ENCODE measurements at regions not wholly inside any gene's neighbourhood (a gene's known extent, or its start where the extent isn't known, plus 50 kb on each side); places are given as distances from the start of the nearest gene placed in this dataset.

GRCh38 chr3:191066669-191067068 is 132.4 kb upstream of the OSTN start:
- no peak for DNase-seq
- Histone ChIP-seq H3K4me1 (peaks cover 9% of the 10 kb centered on the region), H3K36me3 (no peaks in the 10 kb centered on the region), H3K27ac (replicated peaks) (no peak overlapping the region), H3K9me3 (replicated peaks) (no peaks in the 10 kb centered on the region), H3K4me3 (no peak overlapping the region), H3K27me3 (ENCODE audit: low read depth) (no peaks in the 10 kb centered on the region)
- intact Hi-C loops (cut with micrococcal nuclease), result no loop called here
- TF ChIP-seq, protein P1, sequence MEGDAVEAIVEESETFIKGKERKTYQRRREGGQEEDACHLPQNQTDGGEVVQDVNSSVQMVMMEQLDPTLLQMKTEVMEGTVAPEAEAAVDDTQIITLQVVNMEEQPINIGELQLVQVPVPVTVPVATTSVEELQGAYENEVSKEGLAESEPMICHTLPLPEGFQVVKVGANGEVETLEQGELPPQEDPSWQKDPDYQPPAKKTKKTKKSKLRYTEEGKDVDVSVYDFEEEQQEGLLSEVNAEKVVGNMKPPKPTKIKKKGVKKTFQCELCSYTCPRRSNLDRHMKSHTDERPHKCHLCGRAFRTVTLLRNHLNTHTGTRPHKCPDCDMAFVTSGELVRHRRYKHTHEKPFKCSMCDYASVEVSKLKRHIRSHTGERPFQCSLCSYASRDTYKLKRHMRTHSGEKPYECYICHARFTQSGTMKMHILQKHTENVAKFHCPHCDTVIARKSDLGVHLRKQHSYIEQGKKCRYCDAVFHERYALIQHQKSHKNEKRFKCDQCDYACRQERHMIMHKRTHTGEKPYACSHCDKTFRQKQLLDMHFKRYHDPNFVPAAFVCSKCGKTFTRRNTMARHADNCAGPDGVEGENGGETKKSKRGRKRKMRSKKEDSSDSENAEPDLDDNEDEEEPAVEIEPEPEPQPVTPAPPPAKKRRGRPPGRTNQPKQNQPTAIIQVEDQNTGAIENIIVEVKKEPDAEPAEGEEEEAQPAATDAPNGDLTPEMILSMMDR (IDR thresholded peaks at IDR 0.05; ENCODE audit: borderline replicate concordance), result no peak

GRCh38 chr3:191065181-191065805 is 133.7 kb upstream of the OSTN start:
- no peak for DNase-seq
- H3K9me3 ChIP-seq (replicated peaks), result peaks cover 9% of the 10 kb centered on the region
- TF ChIP-seq, protein P1 (IDR thresholded peaks at IDR 0.05; ENCODE audit: borderline replicate concordance), result no peak
- no peaks in the 10 kb centered on the region for H3K27me3 ChIP-seq (ENCODE audit: low read depth)
- H3K4me1 ChIP-seq, result peaks cover 7% of the 10 kb centered on the region
- H3K4me3 ChIP-seq, result no peak overlapping the region
- H3K36me3 ChIP-seq, result no peaks in the 10 kb centered on the region
- intact Hi-C loops (cut with micrococcal nuclease), result no loop called here
- peak overlapping the region; percentile 51 for H3K27ac ChIP-seq (replicated peaks)

- Histone ChIP-seq H3K27me3 (ENCODE audit: low read depth) (no peaks in the 10 kb centered on the region), H3K36me3 (no peaks in the 10 kb centered on the region), H3K27ac (replicated peaks) (no peak overlapping the region), H3K9me3 (replicated peaks) (peaks cover 5% of the 10 kb centered on the region), H3K4me1 (no peaks in the 10 kb centered on the region), H3K4me3 (no peak overlapping the region)
- TF ChIP-seq, protein P1 (IDR thresholded peaks at IDR 0.05; ENCODE audit: borderline replicate concordance), result peak; percentile 51
- DNase-seq, result no peak
- intact Hi-C loops (cut with micrococcal nuclease), result loop anchor here (10.0 kb wide), 2 partner anchors 166 to 346 kb away; no protein-coding TSS in a partner anchor
Observed at GRCh38 chr3:191051037-191051436, 148.0 kb upstream of the OSTN start.

DNA sequence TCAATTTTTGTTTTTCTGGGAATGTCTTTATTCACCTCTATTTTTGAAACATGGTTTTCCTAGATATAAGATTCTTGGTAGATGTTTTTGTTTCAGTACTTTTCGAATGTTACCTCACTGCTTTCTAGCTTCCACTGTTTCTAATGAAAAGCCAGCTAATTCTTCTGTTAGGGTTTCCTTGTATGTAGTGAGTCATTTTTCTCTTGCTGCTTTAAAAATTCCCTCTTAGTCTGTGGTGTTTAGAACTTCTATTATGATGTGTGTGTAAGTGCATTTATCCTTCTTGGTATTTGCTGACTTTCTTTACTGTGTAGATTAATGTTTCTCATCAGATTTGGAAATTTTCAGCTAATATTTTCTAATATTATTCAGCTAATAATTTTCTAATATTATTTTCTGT is 151.1 kb upstream of the OSTN start:
- no peak overlapping the region for H3K4me3 ChIP-seq
- H3K9me3 ChIP-seq (replicated peaks), result peaks cover 5% of the 10 kb centered on the region
- intact Hi-C loops (cut with micrococcal nuclease), result no loop called here
- H3K27me3 ChIP-seq (ENCODE audit: low read depth), result no peaks in the 10 kb centered on the region
- no peaks in the 10 kb centered on the region for H3K4me1 ChIP-seq
- no peak overlapping the region for H3K27ac ChIP-seq (replicated peaks)
- DNase-seq, result no peak
- no peaks in the 10 kb centered on the region for H3K36me3 ChIP-seq
- TF ChIP-seq, protein P1 (IDR thresholded peaks at IDR 0.05; ENCODE audit: borderline replicate concordance), result no peak

DNA sequence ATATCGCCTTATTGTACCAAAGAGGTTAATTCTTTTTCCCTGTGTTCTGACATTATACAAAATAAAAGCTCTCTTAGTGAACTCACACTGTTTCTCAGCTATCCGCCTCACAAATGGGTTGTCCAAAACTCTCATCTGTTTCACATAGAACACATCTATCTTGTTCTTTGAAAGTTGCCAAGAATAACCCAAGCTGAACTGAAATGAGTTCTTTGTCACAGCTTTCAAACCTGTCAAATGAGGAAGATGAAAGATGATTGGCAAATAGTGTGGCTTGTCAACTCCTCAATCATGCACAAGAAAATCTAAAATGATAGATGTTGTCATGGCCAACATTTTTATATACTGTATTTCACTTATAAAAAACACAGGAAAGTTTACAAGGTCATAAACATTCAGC is 168.1 kb upstream of the OSTN start:
- intact Hi-C loops (cut with micrococcal nuclease), result no loop called here
- no peak for DNase-seq
- H3K27me3 ChIP-seq (ENCODE audit: low read depth), result no peaks in the 10 kb centered on the region

More for the DNA sequence above, 168.1 kb upstream of the OSTN start:
- Histone ChIP-seq H3K27ac (replicated peaks) (no peak overlapping the region), H3K4me3 (no peak overlapping the region), H3K4me1 (no peaks in the 10 kb centered on the region), H3K36me3 (no peaks in the 10 kb centered on the region), H3K9me3 (replicated peaks) (no peaks in the 10 kb centered on the region)
- TF ChIP-seq, protein P1 (IDR thresholded peaks at IDR 0.05; ENCODE audit: borderline replicate concordance), result no peak

Data from left ventricle myocardium inferior (tissue), 1 donor.